Spleen (tissue), 7 donors: ENCODE measurements at regions not wholly inside any gene's neighbourhood (a gene's known extent, or its start where the extent isn't known, plus 50 kb on each side); places are given as distances from the start of the nearest gene placed in this dataset.

Source experiments
- CTCF ChIP-seq, 11 experiments: fragments of 200-600 bp in 7 of 11; fragments of 450-650 bp in 4 of 11; sonication (generic) in 4 of 11; IDR thresholded peaks in 8 of 11; conservative IDR thresholded peaks in 3 of 11; 1 replicate in 7 of 11; 2 replicates in 4 of 11; pipeline versions ENCODE4 v1.4.0 to v1.8.0; 2016 to 2021; ENCODE audit warnings: antibody characterized with exemption in 11 of 11, inconsistent platforms in 4 of 11, mild to moderate bottlenecking in 1 of 11
- POLR2A ChIP-seq, 3 donors: fragments of 450-650 bp; IDR thresholded peaks; one replicate each; pipeline ENCODE4 v1.5.1; 2017; ENCODE audit warnings: antibody characterized with exemption in 3 of 3, mild to moderate bottlenecking in 1 of 3
- POLR2AphosphoS5 ChIP-seq, 3 donors: sonication (generic); formaldehyde crosslinking; IDR thresholded peaks; one replicate each; pipeline ENCODE4 v1.5.1; 2017; ENCODE audit warnings: antibody characterized with exemption in 3 of 3
- donor health status: DM: no; HTN: no; CAD: no; lungs with moderate emphysema.
- donor health status: DM: no; HTN: no; CAD: no.
- donor health status: DM: no; HTN: no; CAD: no.

- TF ChIP-seq CTCF (IDR thresholded peaks at IDR 0.05 in 8 of 11, conservative IDR thresholded peaks at IDR 0.05 in 3 of 11) (no peak), POLR2A (IDR thresholded peaks at IDR 0.05) (no peak), POLR2AphosphoS5 (IDR thresholded peaks at IDR 0.05) (no peak)
Measured at GRCh38 chr18:10056506-10056905, 142.7 kb downstream of the VAPA start.
